OCI-LY3 (cell line): ENCODE measurements at regions not wholly inside any gene's neighbourhood (a gene's known extent, or its start where the extent isn't known, plus 50 kb on each side); places are given as distances from the start of the nearest gene placed in this dataset.

Experiments
- EZH2phosphoT487 ChIP-seq: fragments of 200-600 bp; shearing (Covaris generic); IDR thresholded peaks from 2 replicates; pipeline ENCODE4 v1.6.1; 2018; ENCODE audit warnings: antibody characterized with exemption, mixed run types, low read depth
- TF ChIP-seq, protein P1 (sequence below): fragments of 200-600, 300-600 bp; sonication (generic); IDR thresholded peaks from 2 replicates; pipeline ENCODE4 v1.5.1; 2014; ENCODE audit warnings: antibody characterized with exemption, low read length, low read depth

DNA sequence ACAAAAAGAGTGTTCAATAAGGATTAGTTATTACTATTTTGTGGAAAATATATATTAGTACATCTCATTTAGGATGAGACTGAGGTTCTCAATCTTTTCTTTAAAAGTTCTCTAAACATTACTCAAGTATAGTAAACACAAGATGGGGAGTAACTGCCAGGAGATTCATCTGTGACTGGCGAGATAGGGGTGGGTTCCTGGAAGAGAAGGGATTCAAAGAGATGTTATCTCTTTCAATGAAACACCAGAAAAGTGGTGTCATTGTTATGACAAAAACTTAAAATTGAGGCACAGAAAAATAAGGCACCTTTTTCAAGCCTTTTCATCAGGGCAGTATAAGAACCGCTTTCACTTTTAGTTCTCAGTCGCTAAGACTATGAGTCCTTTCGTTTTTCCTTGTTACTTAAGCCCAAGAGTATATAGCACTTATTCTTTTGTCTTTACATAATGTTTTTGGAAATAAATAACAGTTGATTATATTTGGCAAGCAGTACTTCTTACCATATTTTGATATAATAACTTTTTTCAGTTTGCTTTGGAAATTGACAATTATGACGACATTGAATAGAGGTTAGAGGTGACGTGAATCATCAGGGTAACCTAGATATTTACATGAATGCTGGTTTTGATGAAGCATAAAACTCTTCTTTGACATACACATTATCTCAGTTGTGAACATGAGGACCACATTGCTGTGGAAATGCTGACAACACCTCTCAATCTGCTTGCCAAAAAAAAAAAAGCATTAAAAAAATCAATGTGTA is 393.9 kb upstream of the TCF4 start:
- TF ChIP-seq, protein P1, sequence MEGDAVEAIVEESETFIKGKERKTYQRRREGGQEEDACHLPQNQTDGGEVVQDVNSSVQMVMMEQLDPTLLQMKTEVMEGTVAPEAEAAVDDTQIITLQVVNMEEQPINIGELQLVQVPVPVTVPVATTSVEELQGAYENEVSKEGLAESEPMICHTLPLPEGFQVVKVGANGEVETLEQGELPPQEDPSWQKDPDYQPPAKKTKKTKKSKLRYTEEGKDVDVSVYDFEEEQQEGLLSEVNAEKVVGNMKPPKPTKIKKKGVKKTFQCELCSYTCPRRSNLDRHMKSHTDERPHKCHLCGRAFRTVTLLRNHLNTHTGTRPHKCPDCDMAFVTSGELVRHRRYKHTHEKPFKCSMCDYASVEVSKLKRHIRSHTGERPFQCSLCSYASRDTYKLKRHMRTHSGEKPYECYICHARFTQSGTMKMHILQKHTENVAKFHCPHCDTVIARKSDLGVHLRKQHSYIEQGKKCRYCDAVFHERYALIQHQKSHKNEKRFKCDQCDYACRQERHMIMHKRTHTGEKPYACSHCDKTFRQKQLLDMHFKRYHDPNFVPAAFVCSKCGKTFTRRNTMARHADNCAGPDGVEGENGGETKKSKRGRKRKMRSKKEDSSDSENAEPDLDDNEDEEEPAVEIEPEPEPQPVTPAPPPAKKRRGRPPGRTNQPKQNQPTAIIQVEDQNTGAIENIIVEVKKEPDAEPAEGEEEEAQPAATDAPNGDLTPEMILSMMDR = no peak
- TF ChIP-seq EZH2phosphoT487 = no peak
